ENCODE measurements at regions not wholly inside any gene's neighbourhood (a gene's known extent, or its start where the extent isn't known, plus 50 kb on each side); places are given as distances from the start of the nearest gene placed in this dataset.
"Not testable (repeated sequence)": the region's sequence is repeated elsewhere in the genome, so short reads cannot be mapped to it uniquely, and the experiment has no call there.

DNA sequence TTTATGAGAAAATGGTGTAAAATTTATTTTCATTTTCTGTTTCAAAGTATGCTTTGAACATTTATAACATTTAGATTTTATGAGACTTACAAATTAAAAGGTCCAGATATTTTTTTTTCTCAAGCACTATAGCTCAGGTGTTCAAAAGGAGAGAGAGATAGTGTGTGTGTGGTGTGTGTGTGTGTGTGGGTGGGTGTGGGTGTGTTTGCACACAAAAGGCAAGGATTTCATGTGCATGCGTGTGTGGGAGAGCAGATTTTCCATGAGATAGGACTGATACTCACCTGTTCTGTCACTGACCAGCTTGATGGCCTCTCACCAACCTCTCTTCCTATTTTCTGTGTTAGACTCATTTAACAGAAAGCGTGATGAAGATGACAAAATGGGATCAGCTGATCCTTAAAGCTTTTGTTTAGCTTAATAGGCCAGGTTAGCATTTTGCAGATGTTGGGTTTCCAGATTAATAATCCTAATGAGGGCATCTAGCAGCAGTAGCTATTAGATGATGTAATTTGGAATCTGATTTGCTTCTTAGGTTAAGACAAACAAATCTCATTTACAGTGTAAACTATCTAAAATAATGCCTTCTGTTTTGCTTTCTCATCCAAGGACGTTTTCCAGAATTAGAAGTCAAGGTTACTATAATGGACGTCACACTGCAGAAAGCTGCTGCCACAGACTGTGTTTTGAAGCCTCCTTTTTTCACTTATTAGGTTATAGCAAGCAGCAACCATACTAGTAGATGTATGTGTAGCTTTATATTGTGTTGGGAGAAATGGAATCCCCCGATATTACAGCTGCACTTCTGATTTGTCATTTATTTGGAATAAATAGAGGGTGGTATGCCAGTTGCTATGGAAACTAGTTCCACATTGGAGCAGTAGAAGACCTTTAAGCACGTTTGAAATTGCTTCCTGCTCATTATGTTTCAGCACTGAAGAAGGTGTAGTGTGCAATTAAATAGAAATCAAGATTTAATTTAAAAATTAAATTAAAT, 355.6 kb downstream of the TAF11L14 start:
- no peak for DNase-seq

DNA sequence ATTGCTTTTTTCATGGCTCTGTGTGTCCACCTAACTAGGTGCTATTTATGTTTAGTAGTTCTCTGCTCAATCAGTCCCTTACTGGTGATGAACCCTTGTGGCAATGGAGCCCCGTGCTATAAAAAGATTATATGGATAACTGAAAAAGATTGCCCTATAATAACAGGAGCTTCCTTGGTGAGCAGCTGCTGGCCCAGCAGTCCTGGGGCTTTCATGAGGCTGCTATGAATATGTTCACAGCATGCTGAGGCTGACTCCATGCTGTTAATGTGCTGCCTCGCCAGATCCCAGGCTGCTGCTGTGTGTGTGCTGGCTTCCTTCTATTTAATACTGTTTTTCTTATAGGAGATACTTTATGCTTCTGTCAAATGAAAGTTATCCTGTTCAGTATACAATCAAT, 357.5 kb downstream of the TAF11L14 start:
- DNase-seq: no peak

DNA sequence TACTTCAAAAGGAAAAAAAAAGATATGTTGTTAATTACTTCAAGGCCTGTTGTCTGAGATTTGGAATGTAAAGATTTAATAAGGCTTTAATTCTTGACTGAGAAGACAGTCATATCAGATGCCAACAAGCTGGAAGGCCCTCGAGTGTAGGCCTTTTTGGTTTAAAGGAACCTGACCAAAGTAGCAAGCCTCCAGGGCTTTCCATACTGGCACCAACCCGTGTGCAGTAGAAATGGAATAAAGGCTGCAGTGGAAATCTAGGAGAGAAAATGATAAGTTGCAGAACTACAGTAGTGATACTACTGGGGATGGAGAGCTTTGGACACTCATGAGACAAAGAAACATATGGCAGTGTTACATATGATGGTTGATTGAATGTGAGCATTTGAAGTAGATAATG, 358.0 kb downstream of the TAF11L14 start:
- no peak for DNase-seq

DNA sequence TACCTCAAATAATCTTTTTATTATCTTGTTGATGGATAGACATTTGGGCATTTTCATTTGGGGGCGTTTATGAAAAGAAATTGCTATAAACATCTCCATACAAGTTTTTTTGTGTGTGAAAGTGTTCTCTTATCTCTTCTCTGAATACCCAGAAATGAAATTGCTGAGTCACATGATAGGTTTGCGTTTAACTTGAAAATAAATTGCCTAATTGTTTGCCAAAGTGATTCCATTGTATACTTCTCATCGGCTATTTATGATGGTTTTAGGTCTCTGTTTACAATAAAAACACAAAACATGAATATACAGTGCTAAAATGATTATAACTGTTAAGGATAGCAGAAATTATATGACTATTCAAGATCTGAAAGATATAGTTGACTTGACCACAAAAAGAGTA, 361.7 kb downstream of the TAF11L14 start:
- DNase-seq: no peak

DNA sequence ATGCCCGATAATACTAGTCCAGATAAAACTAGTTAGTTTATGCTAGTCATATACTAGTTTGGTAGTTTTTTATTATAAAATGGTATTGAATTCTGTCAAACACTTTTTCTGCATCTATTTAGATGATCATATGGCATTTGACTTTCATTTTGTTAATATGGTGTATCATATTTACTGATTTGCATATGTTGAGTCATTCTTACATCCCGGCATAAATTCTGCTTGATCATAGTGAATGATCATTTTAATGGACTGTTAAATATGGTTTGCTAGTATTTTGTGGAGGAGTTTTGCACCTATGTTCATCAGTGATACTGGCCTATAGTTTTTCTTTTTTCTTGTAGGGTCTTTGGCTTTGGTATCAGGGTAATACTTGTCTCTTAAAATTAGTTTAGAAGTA, 365.6 kb downstream of the TAF11L14 start:
- DNase-seq: no peak

DNA sequence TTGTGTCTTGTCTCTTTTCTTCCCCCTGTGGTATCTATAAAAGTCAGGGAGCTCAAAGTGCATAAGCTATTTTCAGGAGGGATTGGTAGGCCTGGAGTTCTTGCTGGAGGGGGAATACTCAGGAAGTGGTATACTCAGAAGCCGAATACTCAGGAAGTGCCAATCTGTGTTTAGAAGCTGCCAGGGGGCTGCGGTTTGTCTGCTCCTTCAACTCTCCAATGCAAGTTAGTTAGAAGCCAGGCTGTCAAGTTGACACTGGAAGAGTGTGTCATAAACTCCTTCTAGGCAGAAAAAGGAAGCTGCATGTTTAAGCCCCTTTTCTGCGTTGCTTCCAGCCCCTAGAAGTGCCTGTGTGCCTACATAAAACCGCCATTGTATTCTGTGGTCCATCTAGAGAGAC, 366.5 kb downstream of the TAF11L14 start:
- no peak for DNase-seq

DNA sequence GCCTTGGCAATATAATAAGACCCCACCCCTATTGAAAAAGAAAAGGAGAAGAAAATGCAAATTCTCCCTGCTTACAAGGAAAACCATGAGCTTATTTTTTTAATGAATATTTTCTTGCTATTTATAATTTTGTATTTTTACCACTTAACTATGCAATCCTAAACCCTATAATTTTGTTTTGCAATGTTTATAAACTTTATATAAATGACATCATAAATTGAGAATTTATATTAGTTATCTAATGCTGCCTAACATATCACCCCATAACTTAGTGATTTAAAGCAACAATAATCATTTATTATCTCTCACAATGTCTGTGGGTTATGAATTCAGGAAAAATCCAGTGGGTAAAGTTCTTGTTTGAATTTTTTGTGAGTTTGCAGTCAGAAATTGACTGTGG, 369.1 kb downstream of the TAF11L14 start:
- no peak for DNase-seq

DNA sequence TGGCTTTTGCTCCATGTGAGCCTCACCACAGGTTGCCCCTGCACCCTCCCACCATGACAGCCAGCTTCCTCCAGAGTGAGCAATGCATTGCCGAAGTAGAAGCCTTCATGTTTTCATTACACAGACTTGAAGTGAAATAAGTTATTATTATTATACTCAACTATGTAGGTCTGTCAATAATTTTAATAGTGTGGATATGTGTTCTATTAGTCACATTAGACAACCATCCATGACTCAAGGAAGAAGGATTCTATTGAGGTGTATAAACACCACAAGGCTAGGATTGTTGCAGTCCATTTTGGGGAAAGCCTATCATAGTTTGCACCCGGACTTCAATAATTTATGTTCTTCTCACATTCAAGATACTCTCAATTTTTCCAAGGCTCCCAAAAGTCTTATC, 369.5 kb downstream of the TAF11L14 start:
- no peak for DNase-seq

DNA sequence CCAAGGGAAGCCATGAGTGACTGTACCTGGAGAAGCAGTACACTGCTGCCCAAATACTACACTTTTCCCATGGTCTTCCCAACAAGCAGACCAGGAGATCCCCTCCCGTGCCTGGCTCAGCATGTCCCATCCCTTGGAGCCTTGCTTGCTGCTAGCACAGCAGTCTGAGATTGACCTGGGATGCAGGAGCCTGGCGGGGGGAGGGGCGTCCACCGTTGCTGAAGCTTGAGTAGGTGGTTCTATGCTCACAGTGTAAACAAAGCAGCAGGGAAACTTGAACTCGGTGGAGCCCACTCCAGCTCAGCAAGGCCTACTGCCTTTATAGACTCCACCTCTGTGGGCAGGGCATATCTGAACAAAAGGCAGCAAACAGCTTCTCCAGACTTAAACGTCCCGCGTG, 372.0 kb downstream of the TAF11L14 start:
- DNase-seq: not testable (repeated sequence)

DNA sequence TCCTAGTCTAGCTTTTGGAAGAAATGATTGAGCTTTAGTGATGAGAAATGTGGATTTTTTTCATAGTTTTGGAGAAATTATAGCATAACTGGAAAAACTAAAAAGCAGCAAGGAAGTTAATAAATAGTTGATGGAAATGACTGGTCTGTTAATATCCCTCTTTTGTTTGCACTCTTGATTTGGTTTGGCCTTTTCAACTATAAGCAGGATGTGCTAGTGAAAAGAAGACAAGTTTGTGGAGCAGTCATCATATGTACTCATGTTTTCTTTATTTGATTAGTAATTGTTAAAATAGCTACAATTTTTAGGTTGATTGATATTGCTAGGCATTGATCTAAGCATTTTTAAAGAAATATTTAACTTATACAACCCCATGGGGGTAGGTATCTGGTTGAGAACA, 374.7 kb downstream of the TAF11L14 start:
- no peak for DNase-seq

DNA sequence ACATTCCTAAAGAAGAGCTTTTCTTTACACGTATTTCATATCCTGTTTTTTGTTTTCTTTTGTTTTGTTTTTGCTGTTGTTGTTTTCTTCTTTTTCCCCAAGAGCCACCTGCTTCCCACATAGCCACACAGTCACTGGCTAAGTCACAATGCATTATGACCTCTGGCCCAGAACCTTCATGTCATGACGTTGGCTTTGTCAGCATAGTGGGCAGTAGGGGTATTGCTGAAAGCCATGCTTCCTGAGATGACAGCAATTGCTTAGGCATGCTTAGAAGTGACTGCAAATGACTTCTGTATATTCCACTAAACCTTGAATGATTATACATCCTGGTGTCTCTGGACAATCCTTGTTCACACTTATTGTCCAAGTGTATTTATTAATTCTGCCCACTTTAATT, 375.8 kb downstream of the TAF11L14 start:
- no peak for DNase-seq

DNA sequence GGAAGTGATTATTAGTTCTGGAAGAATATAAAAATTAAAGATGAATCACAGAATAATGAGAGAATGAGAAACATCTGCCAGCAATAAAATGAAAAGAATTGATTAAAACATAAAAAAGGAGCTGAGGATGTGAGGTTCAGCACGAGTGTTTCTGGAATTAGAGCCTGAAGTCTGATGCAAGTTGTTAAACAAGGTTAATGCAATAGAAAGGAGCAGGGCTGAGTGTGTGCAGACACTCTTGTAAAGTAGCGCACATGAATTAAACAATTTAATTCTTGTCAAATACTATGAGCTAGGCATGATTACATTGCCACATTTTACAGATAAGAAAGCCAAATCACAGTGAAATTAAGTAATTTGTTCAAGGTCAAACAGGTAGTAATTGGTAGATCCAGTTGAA, 384.2 kb downstream of the TAF11L14 start:
- no peak for DNase-seq

DNA sequence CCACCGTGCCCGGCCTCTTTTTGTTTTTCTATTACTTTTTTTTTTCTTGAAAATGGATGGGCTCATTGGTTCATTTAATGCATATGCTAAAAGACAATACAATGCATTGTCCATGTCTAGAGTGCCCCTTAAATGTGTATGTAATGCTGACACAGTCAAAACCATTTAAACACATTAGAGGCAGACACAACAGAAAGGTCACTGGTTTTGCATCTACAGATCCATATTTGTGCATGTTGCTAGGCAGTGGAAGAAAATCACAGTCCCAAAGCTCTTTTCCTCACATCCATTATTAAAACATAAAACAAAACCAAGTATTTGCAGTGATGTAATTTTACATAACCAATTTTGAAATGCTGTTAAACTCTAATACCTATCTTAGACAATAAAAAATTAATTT, 389.0 kb downstream of the TAF11L14 start:
- DNase-seq: no peak

DNA sequence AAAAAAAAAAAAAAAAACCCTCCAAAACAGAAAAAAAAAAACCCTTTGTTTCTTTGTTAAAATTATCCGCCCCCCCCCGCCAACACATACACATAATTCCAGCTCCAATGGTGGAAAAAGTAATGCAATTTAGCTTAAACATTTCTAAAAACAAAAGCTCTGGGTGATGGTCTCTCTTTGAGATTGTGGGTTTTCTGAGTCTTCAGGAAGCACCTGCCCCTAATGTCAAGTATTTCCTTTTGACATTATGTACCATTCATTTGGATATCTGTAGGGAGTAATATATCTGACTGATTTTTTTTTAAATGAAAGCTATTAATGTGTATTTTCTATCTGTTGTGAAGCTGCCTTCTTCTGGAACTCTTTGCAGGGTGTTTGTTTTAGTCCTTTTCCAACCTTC, 389.7 kb downstream of the TAF11L14 start:
- no peak for DNase-seq

DNA sequence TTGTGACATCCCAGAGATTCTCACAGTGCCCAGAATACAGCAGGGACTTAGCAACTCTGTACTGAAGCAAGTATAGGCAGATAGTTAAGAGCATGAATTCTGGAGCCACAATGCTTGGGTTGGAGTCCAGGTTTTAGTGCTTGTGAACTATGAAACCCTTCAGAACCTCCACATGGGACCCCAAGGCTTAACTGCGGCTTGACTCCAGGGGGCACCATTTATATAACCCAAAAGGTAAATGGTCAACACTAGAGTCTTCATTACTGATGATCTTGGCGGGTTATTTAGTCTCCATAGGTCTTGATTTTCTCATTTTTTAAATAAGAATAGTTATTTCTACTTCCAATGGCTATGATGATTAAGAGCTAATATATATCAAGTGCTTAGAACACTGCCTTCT, 390.3 kb downstream of the TAF11L14 start:
- DNase-seq: no peak

DNA sequence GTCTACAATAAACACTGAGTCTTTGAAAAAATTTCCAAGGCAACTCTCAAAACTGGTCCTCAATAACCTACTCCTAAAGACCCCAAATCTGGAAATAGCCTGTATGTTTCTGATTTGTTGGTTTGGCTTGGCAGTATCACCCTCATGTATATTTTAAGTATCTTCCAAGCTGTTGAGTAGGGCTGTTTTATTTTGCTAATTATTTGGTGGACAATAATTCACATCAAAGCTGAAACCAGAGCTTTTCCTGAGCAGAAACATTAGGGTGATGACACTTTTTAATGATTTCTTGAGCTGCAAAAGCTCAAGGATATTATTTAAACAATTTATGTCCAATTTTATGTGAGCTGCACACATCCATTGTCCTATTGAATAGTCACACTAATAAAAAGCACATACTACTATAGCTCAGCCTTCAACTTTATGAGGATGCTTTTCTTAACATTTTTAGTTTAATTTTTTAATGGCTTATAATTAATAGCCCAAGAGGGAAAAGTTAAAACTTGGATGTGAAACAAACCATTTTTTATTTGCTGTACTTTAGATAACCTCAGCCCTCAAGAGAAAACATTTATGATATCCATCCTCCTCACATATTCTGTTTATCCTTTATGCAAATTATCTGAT, 393.1 kb downstream of the TAF11L14 start:
- DNase-seq: no peak

DNA sequence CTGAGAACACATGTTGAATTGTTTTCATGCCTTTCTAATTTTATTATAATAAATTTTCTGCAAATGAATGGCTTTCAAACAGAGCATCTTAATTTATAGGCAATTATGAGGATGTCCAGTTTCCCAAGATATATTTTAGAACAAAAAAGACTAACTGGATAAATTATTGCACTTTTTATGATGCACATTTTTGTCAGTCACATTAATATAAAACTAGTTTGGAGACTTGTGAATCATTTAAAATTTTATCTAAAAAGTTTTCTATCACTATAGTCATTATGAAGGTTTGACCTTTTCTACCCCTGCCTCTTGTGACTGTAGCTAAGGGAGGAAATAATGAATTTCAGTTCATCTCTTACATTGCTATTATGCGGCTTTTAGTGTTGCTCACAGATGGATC, 393.8 kb downstream of the TAF11L14 start:
- no peak for DNase-seq

DNA sequence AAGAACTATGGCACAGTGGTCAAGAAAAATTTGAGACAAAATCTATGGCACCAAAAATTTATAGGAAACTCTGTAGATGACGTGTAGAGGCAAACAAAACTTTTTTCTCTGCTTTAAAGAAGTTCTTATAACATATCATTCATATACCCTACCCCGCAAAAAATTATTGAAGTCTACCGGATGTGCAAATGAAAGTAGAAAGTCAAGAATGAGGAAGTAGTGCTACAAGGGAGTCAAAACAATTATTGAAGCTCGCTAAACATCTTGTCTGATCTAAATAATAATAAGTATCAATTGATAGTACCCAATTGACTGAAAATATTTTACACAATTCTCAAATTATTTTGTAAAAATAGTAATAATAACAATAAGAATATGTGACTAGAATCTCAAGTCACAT, 398.5 kb downstream of the TAF11L14 start:
- DNase-seq: no peak

DNA sequence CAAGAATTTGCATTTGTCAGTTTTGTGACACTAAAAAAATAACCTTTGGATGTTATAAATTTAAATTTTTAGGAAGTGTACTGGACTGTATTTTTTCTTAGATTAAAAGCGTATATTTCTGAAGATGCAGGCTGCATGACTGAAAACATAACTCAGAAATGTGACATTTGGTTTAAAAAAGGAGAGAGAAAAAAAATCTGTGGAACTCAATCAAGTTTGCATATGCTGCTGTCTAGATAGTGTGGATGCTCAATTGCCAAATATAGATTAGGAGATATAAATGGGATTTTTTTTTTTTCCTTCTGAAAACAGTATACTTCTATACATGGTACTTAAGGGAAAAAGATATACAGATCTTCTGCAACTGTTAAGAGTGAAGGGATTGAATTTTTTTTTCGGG, 402.3 kb downstream of the TAF11L14 start:
- DNase-seq: no peak

DNA sequence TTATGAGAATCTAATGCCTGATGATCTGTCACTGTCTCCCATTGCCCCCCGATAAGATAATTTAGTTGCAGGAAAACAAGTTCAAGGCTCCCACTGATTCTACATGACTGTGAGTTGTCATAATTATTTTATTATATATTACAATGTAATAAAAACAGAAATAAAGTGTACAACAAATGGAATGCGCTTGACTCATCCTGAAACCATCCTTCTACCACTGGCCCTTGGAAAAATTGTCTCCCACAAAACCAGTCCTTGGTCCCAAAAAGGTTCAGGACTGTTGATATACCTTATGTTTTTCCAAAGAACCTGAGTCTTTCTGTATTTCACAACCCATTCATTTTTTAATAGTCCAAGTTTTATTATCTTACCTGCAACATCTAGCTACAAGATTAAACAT, 403.5 kb downstream of the TAF11L14 start:
- DNase-seq: no peak

DNA sequence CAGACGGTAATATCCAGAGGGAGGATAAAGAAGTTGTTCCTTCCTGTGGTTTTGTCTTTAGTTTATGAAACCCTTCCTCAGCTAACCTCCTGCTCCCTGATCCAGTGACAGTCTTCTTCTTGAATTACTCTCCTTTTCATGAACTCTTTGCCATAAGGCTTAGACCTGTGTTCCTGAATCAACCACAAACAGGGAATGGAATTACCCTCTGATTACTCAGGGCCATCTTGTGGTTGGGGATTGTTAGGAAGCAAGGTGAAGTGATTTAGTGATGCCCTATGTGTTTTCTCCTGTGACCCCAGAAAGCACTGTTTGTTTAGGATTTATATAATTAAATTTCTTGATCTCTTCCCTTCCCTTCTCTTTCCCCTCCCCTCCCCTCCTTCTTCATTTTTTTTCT, 409.1 kb downstream of the TAF11L14 start:
- no peak for DNase-seq

DNA sequence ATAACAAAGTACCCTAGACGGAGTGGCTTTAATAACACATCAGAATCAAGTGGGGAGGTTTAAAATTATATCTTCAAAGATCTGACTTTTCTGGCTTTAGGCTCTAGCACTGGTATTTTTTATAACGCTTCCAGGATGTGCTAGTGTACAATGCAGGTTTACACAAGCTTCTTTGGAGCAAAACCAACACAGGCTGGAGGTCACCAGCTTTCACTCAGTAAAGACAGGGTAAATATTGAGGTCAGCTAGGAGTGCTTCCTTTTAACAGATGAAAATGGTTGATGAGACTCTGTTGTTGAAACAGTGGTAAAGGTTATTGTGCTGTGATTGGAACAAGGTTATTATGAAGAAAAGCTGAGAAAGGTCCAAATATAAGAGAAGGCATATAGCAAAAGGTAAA, 414.2 kb downstream of the TAF11L14 start:
- DNase-seq: no peak

DNA sequence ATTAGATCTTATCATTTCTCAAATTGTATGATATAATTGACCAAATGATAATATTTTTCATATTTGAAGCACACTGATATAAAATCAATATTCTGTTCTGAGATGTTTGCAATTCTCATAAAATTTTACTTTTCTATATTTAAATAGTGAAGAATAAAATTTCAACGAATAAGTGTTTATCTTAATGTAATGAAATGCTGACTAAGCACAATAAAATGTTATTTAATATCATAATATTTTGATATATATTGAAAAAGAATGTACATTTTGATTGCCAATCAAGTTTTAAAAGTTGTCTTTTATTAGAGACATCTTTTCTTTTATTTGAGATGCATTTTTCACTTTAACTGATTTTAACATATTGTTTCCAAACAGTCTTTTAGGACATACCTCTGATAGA, 416.1 kb downstream of the TAF11L14 start:
- DNase-seq: no peak

DNA sequence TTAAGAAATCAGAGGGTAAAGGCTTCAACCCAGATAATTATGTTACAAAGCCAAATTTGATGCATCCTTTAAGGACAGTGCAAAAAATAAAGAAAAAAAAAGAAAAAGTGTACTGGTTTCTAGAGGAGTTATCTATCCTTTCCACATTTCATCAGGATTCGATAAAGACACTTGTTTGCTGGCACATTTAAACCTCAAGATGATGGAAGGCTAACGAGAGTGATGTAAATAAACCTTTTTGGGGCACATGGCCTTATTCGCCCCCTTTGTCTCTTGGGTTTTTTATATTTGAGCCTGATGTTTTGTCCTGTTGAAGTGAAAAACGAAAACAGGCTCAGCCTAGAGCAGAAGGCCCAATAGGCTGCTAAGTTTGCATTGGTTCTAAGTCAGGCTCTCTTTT, 416.5 kb downstream of the TAF11L14 start:
- no peak for DNase-seq

DNA sequence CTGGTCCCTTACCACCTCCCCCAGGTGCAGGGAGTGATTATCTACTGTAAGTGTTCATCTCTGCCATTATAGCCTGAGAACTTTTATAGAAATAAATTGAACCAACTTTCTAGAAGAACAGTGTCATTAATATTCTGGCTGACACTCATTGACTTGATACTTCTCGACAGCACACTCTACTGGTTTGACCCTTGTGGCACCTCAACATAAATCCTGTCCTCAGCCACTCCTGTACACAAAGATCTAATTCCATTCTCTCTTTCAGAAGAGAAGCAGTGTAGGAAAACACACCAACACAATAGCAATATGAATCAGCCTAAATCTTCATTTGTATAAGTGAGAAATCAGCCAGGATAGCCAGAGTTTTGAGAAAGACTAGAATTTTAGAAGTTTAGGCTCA, 417.7 kb downstream of the TAF11L14 start:
- no peak for DNase-seq

Measured in CD4-positive, alpha-beta T cell treated with Interleukin-17A for 1 hour (primary cell).